NCI-H1930 (cell line): ENCODE measurements at regions not wholly inside any gene's neighbourhood (a gene's known extent, or its start where the extent isn't known, plus 50 kb on each side); places are given as distances from the start of the nearest gene placed in this dataset.

Experiments used
- DNase-seq, 2 experiments: peaks; one replicate each; lab custom pipeline; 2025; lab: John Stamatoyannopoulos, UW

- DNase-seq, result no peak
Measured at GRCh38 chr11:70764356-70764905, 366.1 kb downstream of the CTTN start.

DNA sequence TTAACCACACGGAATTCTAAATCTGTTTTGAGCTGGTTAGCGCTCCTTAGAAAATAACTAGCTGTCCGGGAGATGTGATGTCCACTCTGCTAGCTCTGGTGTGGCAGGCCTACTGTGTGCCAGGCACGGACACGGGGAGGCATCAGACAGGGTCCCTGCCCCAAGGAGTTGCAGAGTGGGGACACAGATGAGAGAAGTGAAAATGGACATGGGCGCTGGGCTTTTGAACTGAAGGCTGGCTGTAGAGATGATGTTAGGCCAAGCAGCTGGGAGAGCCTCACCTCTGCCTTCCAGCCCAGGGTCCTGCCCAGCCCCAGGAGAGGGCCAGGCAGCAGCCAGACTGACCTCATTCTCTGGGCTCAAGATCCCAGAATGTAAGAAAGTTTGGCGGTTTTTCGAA is 368.6 kb downstream of the CTTN start:
- no peak for DNase-seq

GRCh38 chr11:70768346-70769095 is 370.2 kb downstream of the CTTN start:
- DNase-seq, result no peak

DNA sequence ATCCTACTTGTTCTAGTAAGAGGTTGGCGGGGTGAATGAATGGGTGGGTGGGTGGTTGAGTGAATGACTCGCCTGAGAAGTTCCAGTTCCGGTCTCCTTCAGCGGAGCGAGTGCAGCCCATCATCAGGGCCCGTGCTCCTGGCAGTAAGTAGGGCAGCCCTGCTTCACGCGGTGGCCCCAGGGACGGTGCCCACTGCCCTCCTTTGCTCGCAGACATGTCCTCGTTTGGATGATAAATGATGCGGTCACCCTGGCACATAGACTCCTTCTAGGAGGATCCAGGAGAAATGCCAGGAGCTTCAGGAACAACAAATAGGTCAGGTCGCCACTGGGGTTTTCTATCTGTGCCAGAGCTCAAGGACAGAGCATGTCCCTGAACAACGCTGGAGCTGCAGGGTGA is 370.8 kb downstream of the CTTN start:
- DNase-seq, result no peak

DNA sequence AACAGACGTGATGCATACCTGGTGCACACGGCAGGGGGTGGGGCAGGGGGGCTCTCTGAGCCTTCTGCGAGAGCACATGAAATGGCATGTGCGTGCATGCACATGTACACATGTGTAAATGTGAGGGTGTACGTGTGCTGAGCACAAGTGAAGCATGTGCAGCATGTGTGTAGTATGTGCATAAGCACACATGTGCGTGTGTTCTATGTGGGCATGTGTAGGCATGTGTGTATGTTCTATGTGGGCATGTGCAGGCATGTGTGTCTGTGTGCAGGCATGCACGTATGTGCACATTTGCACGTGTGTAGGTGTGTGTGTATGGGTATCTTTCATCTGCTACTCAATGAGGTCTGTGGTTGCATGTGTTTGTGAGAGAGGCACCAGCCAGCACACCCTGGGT is 371.2 kb downstream of the CTTN start:
- DNase-seq, result no peak

GRCh38 chr11:70771099-70771885 is 373.0 kb downstream of the CTTN start:
- no peak for DNase-seq

DNA sequence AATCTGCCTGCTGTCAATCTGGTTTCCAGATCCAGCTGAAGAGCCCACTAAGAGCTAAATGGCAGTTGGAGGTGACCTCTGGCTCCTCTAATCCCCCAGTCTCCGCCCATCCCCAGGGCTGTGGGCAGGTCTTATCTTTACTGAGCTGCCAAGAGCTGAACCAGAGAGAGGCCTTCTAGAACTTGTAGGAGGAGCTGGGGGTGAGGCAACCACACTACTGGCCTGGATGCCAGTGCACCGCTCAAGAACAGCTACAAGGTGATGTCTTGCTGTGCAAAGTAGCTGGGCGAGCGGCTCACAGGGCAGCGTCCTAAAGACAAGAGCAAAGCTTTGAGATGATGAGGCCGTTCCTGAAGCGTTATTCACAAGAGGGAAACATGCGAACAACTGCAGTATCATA is 374.6 kb downstream of the CTTN start:
- DNase-seq, result no peak

GRCh38 chr11:70775386-70776075 is 377.2 kb downstream of the CTTN start:
- DNase-seq, result no peak

DNA sequence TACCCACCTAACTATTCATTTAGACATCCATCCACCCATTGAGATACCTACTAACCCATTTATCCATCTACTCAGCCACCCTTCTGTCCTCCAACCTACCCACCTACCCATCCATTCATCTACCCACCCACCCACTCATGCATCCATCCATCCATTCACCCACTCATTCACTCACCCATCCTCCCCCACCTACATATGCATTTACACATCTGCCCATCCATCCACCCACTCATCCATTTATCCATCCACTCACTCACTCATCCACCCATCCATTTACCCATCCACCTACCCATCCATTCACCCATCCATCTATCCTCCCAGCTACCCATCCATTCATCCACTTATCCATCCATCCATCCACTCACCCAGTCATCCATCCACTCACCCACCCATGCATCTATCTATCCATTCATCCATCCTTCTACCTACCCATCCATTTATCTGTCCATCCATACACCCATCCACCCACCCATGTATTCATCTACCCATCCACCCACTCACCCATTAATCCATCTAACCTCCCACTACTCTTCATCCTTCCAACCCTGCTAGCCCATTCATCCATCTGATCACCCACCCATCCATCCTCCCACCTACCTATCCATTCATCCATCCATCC is 378.7 kb downstream of the CTTN start:
- no peak for DNase-seq

DNA sequence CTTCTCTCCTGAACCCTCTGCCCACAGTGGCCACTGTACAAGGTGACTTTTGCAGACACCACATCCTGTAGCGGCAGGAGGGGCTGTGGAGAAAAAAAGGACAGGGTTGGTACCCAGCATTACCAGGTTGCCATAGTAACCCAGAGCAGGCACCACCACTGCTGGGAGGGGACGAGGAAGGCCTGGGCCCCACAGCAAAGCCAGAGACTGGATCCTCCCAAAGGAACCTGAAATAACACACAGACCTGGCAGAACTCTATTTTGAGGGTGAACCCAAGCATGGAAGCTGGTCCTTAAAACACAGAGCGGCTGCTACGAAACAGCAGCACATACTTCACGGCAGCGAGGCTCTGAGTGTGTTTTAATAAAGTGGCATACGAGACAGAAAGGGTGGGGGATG is 380.6 kb downstream of the CTTN start:
- DNase-seq, result no peak

DNA sequence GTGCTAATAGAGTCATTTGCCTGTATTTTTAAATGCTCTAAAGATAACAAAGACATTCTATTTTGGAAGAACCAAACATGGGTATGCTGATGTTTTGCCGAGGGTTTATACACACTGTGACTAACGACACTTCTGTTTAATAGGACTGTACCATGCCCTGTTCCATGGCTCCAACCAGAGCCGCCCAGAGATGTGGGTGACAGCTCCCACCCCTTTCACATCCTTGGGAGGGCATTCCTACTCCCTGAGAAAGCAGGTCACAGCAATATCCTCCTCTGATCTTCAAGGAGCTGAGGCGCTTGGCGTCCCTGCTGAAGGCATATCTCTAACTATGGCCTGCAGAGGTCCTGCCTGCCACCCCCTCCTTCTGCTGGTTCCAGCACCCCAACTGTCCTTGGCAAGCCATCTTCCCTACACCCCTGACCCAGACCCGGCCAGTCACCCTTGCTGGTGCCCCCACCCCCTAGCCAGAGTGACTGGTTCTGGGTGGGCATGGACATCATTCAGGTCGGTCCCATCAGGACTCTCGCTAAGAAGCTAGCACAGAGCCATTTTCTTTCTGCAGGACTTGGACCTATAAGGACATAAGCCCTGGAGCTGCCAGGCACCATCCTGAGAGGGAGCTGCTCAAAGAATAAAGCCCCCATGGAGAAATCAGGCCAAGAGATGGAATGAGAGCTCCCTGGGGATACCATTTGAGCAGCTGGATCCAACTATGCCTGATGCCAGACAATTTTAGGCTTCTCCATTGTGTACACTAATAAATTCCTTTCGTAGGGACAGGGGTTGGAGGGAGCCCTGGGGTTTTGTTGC is 381.3 kb downstream of the CTTN start:
- no peak for DNase-seq

GRCh38 chr11:70780246-70780535 is 381.9 kb downstream of the CTTN start:
- DNase-seq, result no peak

- no peak for DNase-seq
Measured at GRCh38 chr11:70782401-70782913, 384.1 kb downstream of the CTTN start.

DNA sequence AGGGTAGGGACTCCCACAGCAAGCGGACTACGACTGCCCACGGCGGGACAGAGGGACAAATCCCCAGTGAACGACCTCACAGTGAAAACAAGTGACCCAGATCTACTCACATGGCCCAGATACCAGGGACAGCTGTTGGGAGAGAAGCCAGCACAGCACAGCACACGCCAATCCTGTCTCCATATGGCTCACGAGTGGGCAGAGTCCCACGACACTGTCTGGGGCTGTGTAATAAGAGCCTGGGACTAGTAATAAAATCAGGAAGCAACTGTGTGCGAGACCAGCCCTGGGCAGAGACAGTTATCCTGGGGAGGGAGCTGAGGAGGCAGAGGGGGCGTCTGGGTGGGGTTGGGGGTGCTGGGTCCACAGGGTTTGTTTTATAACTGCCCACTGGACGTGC is 385.0 kb downstream of the CTTN start:
- no peak for DNase-seq

DNA sequence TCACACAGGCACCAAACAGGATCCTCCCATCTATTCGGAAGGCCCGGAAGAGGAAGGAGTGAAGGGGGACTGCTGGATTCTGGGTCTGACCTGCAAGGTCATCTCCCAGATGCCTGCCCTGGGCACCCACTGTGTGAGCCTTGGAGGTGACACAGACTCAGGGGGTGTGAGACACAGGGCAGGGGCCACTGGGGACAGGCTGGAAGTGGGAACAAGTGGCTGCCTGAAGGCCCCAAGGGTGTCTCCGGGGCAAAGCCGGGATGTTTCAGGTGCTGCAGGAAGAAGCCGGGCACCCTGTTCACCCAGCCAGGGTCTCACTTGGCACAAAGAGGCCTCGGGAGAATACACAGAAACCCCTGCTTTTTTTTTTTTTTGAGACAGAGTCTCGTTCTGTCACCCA is 385.5 kb downstream of the CTTN start:
- no peak for DNase-seq

GRCh38 chr11:70785372-70785771 is 387.0 kb downstream of the CTTN start:
- no peak for DNase-seq

- no peak for DNase-seq
Measured at GRCh38 chr11:70786021-70786665, 387.8 kb downstream of the CTTN start.

DNA sequence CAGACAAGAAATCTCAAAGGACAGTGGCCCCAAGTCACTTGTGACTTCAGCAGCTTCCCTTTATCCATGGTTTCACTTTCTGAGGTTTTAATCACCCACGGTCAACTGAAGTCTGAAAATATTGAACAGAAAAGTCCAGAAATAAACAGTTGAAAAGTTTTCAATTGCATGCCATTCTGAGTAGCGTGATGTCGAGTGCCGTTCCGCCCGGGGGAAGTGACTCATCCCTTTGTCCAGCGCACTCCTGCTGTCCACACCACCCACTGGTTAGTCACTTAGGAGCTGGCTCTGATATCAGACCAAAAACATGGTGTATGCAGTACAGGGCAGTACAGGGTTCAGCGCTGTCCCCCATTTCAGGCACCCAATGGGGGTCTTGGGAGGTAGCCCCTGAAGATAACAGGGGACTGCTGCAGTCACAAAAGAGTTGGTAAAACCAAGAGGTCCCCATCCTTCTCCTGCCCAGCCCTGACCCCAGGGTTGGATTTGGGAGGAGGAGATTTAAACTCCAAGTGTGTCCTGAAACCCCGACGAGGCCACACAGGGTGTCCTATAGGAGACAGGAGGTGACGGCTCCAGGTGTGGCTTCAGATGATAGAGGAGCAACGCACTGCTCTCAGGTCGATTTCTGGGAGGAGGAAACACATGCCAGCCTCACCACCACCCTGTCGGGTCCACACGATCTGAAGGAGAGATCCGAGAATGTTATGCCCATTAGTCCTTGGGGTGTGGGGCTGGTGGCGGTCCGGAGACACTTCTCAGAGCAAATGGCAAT is 390.1 kb downstream of the CTTN start:
- no peak for DNase-seq

- no peak for DNase-seq
Measured at GRCh38 chr11:70790671-70791300, 392.5 kb downstream of the CTTN start.
